WTC11 (cell line): ENCODE measurements at regions not wholly inside any gene's neighbourhood (a gene's known extent, or its start where the extent isn't known, plus 50 kb on each side); places are given as distances from the start of the nearest gene placed in this dataset.
"Not testable (repeated sequence)": the region's sequence is repeated elsewhere in the genome, so short reads cannot be mapped to it uniquely, and the experiment has no call there.

Source experiments
- ETV6 ChIP-seq: sonication (generic); formaldehyde crosslinking; IDR thresholded peaks from 2 replicates; pipeline ENCODE4 v1.8.1; 2022; ENCODE audit warnings: mild to moderate bottlenecking, missing genetic modification reagents
- MYBL2 ChIP-seq: sonication (generic); formaldehyde crosslinking; IDR thresholded peaks from 2 replicates; pipeline ENCODE4 v1.8.1; 2023; ENCODE audit warnings: mild to moderate bottlenecking, moderate library complexity, missing genetic modification reagents
- NFE2L1 ChIP-seq: sonication (generic); formaldehyde crosslinking; IDR thresholded peaks from 2 replicates; pipeline ENCODE4 v1.8.1; 2023; ENCODE audit warnings: missing genetic modification reagents
- NR2C2 ChIP-seq: sonication (generic); formaldehyde crosslinking; IDR thresholded peaks from 2 replicates; pipeline ENCODE4 v1.8.0; 2022; ENCODE audit warnings: mild to moderate bottlenecking, missing genetic modification reagents
- SP1 ChIP-seq: sonication (generic); formaldehyde crosslinking; conservative IDR thresholded peaks from 2 replicates; pipeline ENCODE4 v1.8.1; 2022; ENCODE audit warnings: missing genetic modification reagents
- TCF7 ChIP-seq: sonication (generic); formaldehyde crosslinking; IDR thresholded peaks from 2 replicates; pipeline ENCODE4 v1.8.0; 2022; ENCODE audit warnings: mild to moderate bottlenecking, low read depth, missing genetic modification reagents, moderate library complexity
- TF ChIP-seq, protein P1 (sequence below): fragments of 200-600 bp; IDR thresholded peaks from 2 replicates; pipeline ENCODE4 v1.8.0; 2022; ENCODE audit warnings: antibody characterized with exemption
- TF ChIP-seq, protein P2 (sequence below): sonication (generic); formaldehyde crosslinking; IDR thresholded peaks from 2 replicates; pipeline ENCODE4 v1.8.0; 2022; ENCODE audit warnings: mild to moderate bottlenecking, missing genetic modification reagents

DNA sequence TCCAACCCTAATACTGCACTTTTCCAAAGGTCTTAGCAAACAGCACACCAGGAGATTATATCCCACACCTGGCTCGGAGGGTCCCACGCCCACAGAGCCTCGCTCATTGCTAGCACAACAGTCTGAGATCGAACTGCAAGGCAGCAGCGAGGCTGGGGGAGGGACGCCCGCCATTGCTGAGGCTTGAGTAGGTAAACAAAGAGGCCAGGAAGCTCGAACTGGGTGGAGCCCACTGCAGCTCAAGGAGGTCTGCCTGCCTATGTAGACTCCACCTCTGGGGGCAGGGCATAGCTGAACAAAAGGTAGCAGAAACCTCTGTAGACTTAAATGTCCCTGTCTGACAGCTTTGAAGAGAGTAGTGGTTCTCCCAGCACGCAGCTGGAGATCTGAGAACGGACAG lies 361.0 kb upstream of the PPP2R3A start:
- not testable (repeated sequence) for TF ChIP-seq TCF7; NR2C2 (CRISPR knock-in tag); ETV6 (CRISPR knock-in tag); MYBL2; SP1 (CRISPR knock-in tag); NFE2L1 (CRISPR knock-in tag)
- TF ChIP-seq, protein P1, sequence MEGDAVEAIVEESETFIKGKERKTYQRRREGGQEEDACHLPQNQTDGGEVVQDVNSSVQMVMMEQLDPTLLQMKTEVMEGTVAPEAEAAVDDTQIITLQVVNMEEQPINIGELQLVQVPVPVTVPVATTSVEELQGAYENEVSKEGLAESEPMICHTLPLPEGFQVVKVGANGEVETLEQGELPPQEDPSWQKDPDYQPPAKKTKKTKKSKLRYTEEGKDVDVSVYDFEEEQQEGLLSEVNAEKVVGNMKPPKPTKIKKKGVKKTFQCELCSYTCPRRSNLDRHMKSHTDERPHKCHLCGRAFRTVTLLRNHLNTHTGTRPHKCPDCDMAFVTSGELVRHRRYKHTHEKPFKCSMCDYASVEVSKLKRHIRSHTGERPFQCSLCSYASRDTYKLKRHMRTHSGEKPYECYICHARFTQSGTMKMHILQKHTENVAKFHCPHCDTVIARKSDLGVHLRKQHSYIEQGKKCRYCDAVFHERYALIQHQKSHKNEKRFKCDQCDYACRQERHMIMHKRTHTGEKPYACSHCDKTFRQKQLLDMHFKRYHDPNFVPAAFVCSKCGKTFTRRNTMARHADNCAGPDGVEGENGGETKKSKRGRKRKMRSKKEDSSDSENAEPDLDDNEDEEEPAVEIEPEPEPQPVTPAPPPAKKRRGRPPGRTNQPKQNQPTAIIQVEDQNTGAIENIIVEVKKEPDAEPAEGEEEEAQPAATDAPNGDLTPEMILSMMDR = not testable (repeated sequence)
- TF ChIP-seq, protein P2, sequence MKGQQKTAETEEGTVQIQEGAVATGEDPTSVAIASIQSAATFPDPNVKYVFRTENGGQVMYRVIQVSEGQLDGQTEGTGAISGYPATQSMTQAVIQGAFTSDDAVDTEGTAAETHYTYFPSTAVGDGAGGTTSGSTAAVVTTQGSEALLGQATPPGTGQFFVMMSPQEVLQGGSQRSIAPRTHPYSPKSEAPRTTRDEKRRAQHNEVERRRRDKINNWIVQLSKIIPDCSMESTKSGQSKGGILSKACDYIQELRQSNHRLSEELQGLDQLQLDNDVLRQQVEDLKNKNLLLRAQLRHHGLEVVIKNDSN (CRISPR knock-in tag) = not testable (repeated sequence)
